ENCODE measurements at regions not wholly inside any gene's neighbourhood (a gene's known extent, or its start where the extent isn't known, plus 50 kb on each side); places are given as distances from the start of the nearest gene placed in this dataset.

GRCh38 chr11:128022761-128023160, 564.6 kb downstream of the ETS1 start:
- TF ChIP-seq ZFP3 (CRISPR knock-in tag; IDR thresholded peaks at IDR 0.05), result no peak
- TF ChIP-seq ZC3H10 (CRISPR knock-in tag; IDR thresholded peaks at IDR 0.05), result no peak
- TF ChIP-seq ZNF8 (CRISPR knock-in tag; IDR thresholded peaks at IDR 0.05), result no peak
- no peak for TF ChIP-seq CREB5 (CRISPR knock-in tag; IDR thresholded peaks at IDR 0.05; ENCODE audit: low read depth)
- no peak for TF ChIP-seq BACH2 (CRISPR knock-in tag; IDR thresholded peaks at IDR 0.05; ENCODE audit: borderline replicate concordance)
- no peak for TF ChIP-seq ARNTL (CRISPR knock-in tag; IDR thresholded peaks at IDR 0.05; ENCODE audit: borderline replicate concordance, low read depth)
- TF ChIP-seq TSHZ2 (CRISPR knock-in tag; IDR thresholded peaks at IDR 0.05), result no peak
- no peak for TF ChIP-seq PATZ1 (CRISPR knock-in tag; IDR thresholded peaks at IDR 0.05; ENCODE audit: borderline replicate concordance)
- TF ChIP-seq ZFP30 (CRISPR knock-in tag; IDR thresholded peaks at IDR 0.05), result no peak
- TF ChIP-seq CSDC2 (CRISPR knock-in tag; IDR thresholded peaks at IDR 0.05), result no peak
- no peak for TF ChIP-seq ZNF70 (CRISPR knock-in tag; IDR thresholded peaks at IDR 0.05)
- no peak for TF ChIP-seq SNAI2 (CRISPR knock-in tag; IDR thresholded peaks at IDR 0.05)
- TF ChIP-seq TCF4 (CRISPR knock-in tag; IDR thresholded peaks at IDR 0.05; ENCODE audit: borderline replicate concordance), result no peak
